AG08395 (cell line): ENCODE measurements at regions not wholly inside any gene's neighbourhood (a gene's known extent, or its start where the extent isn't known, plus 50 kb on each side); places are given as distances from the start of the nearest gene placed in this dataset.

Source experiments
- DNase-seq: peaks from one replicate; pipeline ENCODE4 v3.0.0; 2012; ENCODE audit warnings: mixed read lengths, low spot score

DNA sequence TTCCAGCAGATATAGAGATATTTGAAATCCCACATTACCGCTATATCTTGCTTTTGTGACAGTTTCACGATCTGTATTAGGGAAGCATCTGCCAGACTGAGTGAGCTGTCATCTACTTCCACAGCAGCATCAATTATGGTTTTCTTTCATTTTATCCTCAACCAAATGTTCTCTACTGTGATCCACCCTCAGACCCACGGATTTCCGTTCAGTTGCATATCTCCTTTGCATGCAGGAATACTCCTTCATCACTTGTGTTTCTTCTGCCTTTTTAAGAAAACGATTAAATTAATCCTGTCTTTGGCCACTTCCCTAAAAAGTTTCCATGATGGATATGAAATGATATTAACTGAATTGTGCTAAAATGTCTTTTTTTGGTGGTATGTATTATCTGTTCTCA, 262.1 kb upstream of the ADGRB3 start:
- DNase-seq, result no peak

GRCh38 chr6:68368845-68369244, 266.2 kb upstream of the ADGRB3 start:
- no peak for DNase-seq

DNA sequence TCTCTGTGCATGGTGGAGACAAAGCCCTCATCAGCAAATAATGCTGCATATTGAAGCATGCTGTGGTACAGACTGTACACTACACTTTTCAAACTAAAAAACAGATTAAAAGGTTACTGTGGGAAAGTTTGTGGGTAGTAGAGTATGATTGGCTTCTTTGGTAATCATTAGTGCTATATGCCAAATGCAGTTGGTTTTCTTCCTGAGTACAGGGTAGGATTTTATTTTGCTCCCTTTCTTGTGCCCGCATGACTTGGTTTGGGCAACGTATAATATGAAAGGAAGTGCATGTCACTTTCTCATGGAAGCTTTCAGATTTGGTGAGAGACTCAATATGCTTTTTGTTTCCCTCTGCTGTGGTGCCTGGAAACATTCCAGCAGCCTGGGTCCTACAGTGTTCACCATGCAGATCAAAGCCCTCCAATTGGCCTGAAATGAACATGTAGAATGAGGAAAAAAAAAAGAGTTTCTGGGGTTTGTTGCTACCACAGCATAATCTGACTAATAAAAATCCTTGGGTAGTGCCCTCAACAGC, 270.7 kb upstream of the ADGRB3 start:
- DNase-seq, result no peak

GRCh38 chr6:68343901-68344300, 291.2 kb upstream of the ADGRB3 start:
- DNase-seq, result no peak

DNA sequence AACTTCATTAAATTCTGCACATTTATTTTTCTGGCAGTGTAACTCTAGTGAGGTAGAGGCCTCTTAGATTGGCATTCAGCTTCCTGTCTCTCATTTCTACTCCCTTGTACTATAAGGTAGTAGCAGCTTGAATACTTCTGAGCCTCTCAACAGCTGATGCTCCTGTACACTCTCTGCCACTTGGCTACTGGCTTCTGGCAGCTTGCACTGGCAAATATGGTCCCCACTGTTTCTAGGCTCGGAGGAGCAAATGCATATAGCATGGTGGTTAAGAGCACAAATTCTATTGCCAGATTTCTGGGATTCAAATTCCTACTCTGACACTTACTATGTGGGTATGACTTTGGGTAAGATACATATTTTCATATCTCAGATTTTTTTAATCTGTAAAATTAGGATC, 292.8 kb upstream of the ADGRB3 start:
- no peak for DNase-seq

DNA sequence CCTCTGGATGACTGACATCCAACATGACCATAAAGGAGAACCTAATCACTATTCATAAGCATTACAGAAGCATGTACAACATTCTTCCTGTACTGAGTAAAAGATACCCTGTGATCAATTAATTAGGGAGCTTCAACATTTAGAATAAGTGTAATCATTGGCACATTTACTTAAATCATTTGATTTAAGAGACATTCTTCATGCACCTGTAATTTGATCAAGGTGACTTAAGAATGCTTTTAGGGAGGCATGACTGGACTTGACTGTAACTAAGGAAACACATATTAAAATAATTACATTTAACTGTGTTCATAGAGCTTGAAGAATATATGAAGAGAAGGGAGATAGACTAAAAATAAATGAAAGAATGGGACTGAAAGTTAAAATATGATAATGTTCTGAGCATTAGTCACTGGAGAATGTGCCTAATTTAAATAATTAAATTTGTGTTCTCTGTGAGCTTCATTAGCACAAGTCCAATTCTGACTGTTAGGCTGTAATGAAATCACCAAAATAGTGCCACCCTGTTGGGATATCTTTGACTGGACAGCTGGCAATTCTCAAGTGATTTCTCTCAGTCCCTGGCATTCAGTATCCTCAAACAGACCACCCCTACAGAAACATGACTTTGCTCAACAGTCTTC, 295.5 kb upstream of the ADGRB3 start:
- no peak for DNase-seq

GRCh38 chr6:68333442-68333841, 301.6 kb upstream of the ADGRB3 start:
- DNase-seq, result no peak

- DNase-seq, result no peak
Observed at GRCh38 chr6:68328156-68328555, 306.9 kb upstream of the ADGRB3 start.

GRCh38 chr6:68326762-68327161, 308.3 kb upstream of the ADGRB3 start:
- DNase-seq, result no peak

DNA sequence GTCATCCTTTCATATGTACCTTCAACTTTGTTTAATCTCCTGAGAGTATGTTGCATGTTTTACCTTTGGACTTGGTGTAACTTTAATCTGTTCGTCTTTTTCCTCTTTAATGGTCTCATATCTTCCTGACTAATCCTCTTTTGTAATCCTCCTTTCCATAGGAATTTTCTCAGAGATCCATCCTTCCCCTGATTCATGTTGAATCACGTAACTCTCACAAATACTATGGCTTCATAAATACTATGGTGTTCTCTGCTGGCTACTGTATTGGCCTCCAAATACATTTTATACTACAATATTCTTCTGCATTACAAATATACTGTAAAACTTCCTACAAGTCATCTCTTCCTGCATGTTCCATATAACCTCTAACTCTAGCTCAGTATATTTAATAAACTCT, 317.7 kb upstream of the ADGRB3 start:
- DNase-seq, result no peak

- DNase-seq, result no peak
Observed at GRCh38 chr6:68313911-68314310, 321.2 kb upstream of the ADGRB3 start.

- DNase-seq, result no peak
Observed at GRCh38 chr6:68307301-68307700, 327.8 kb upstream of the ADGRB3 start.

DNA sequence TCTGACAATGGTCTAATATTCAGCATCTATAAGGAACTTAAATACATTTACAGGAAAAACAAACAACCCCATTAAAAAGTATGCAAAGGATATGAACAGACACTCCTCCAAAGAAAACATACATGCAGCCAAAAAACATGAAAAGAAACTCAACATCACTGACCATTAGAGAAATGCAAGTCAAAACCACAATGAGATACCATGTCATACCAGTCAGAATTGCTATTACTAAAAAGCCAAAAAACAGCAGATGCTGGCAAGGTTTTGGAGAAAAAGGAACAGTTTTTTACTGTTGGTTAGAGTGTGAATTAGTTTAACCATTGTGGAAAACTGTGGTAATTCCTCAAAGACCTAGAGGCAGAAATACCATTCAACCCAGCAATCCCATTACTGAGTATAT, 339.0 kb upstream of the ADGRB3 start:
- no peak for DNase-seq

GRCh38 chr6:68282646-68283045, 352.4 kb upstream of the ADGRB3 start:
- DNase-seq, result no peak

DNA sequence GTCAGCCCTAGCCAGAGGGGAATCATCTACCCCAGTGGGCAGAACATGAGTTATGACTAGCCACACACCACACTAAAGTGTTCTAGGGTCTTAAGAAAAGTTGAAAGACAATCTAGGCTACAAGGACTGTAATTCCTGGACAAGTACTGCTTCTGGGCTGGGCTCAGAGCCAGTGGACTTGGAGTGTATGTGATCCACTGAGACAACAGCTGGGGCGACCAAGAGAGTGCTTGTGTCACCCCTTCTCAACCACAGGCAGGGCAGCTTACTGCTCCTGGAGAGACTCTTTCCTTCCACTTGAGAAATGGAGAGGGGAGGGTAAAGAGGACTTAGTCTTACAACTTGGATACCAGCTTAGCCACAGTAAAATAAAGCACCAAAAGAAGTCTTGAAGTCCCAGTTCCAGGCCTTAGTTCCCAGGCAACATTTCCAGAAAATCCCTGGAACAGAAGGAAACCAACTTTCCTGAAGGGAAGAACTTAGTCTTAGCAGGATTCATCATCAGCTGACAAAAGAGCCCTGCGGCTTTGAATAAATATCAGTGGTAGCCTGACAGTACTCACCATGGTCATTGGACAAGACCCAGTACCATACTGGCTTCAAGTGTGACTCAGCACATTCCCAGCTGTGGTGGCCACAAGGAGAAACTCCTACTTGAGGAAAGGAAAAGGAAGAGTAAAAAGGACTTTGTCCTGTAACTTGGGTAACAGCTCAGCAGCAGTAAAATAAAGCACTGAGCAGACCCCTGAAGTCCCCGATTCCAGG, 355.1 kb upstream of the ADGRB3 start:
- no peak for DNase-seq

DNA sequence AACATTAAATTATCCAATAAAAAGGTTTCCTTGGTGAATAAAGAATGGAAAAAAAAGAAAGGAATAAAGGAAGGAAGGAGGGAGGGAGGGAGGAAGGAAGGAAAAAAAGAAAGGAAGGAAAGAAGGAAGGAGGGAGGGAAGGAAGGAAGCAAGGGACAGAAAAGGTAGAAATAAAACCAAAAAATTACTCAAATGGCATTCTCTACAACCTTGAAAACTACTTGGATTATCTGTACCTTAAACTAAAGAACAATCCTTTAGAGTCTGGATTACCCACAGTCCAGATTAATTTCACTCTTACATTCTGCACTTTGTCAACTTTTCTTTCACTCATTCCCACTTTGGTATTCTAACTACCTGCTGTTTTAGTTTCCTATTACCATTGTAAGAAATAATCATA, 361.8 kb upstream of the ADGRB3 start:
- no peak for DNase-seq

- DNase-seq, result no peak
Observed at GRCh38 chr6:68256391-68256790, 378.7 kb upstream of the ADGRB3 start.

- no peak for DNase-seq
Observed at GRCh38 chr6:68252632-68253031, 382.4 kb upstream of the ADGRB3 start.

- no peak for DNase-seq
Observed at GRCh38 chr6:68247782-68248181, 387.3 kb upstream of the ADGRB3 start.

DNA sequence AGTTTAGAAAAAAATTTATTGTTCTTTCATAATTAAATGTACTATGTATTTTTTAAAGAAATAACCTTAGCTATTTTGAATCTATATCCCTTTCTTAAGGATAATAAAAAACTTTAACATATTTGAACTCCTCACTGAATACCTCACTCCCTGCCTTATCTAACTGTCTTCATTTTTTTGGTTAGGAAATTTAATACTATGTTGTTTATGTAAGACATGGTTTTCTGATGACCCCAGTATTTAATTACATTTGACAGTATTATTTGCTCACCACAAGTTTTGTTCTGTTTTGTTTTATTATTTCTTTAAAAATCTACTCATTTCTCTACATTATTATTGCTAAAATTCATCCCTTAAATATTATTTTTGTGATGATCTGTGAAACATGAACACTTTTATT, 394.4 kb upstream of the ADGRB3 start:
- no peak for DNase-seq

- DNase-seq, result no peak
Observed at GRCh38 chr6:68239034-68239433, 396.0 kb upstream of the ADGRB3 start.

DNA sequence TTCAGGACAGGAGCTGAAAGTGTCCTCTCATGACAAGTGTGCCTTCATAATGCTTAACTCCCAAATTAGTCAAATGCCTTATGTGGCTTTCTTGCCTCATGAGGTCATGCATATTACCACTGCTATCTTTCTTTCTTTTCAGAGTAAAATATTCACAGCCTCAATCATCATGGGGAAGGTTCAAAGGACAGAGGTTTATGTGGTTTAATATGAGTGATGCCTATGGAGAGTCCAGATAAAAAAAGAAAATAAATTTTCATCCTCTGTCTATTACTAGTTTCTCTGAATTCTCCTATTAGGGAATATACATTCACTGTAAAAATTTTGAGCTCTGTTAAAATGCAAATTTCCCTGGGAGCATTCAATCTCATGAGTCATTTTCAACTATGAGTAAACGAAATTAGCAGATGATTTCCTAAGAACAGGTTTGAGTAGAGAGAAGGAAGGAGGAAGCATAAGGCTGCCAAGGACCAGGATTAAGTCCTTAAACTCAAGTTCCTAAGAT, 396.9 kb upstream of the ADGRB3 start:
- no peak for DNase-seq

- no peak for DNase-seq
Observed at GRCh38 chr6:68237205-68237604, 397.9 kb upstream of the ADGRB3 start.
